H1 (cell line): ENCODE measurements at regions not wholly inside any gene's neighbourhood (a gene's known extent, or its start where the extent isn't known, plus 50 kb on each side); places are given as distances from the start of the nearest gene placed in this dataset.

Experiments
- CTCF ChIA-PET: fragments of 300-600 bp; sonication (Branson Sonifier 250); formaldehyde crosslinking; loops from one replicate; lab custom pipeline; 2021; ENCODE audit not compliant: partially characterized antibody; lab: Charles Lee
- POLR2A ChIA-PET: fragments of 300-600 bp; sonication (Branson Sonifier 250); formaldehyde crosslinking; loops from one replicate; lab custom pipeline; 2021; ENCODE audit warnings: inconsistent platforms; ENCODE audit not compliant: partially characterized antibody; lab: Charles Lee
- DNase-seq, 2 experiments: peaks; one replicate each; pipeline versions ENCODE4 v3.0.0 to v3.0.0-alpha.2; 2010 to 2022; ENCODE audit warnings: low spot score in 2 of 2, low read depth in 1 of 2, mixed read lengths in 1 of 2
- FAIRE-seq: peaks from 2 replicates; lab custom pipeline; 2011; peaks lifted over from hg19 to GRCh38; lab: Jason Lieb, UNC
- H2AFZ ChIP-seq: 2 replicates; pipeline ENCODE4 v1.8.1; 2012; ENCODE audit warnings: low read length, inconsistent platforms
- H2AK5ac ChIP-seq: 2 replicates; pipeline ENCODE4 v1.6.1; 2013; ENCODE audit warnings: low read depth, low read length
- H2BK120ac ChIP-seq: replicated peaks from 2 replicates; pipeline ENCODE3; 2013; ENCODE audit warnings: low read depth, low read length, inconsistent platforms
- H2BK12ac ChIP-seq: 2 replicates; pipeline ENCODE4 v1.6.1; 2013; ENCODE audit warnings: low read depth, low read length
- H2BK15ac ChIP-seq: 2 replicates; pipeline ENCODE4 v1.6.1; 2013; ENCODE audit warnings: low read length
- H2BK20ac ChIP-seq: 2 replicates; pipeline ENCODE4 v1.6.1; 2013; ENCODE audit warnings: low read length
- H2BK5ac ChIP-seq: 2 replicates; pipeline ENCODE4 v1.6.1; 2013; ENCODE audit warnings: low read depth, low read length
- H3K14ac ChIP-seq: 2 replicates; pipeline ENCODE4 v1.6.1; 2013; ENCODE audit warnings: inconsistent platforms; ENCODE audit not compliant: insufficient read length
- H3K18ac ChIP-seq: 2 replicates; pipeline ENCODE4 v1.6.1; 2013; ENCODE audit warnings: low read length; ENCODE audit errors: extremely low read depth
- H3K23ac ChIP-seq: 2 replicates; pipeline ENCODE4 v1.6.1; 2013; ENCODE audit warnings: inconsistent platforms; ENCODE audit not compliant: insufficient read length
- H3K23me2 ChIP-seq: 2 replicates; pipeline ENCODE4 v1.6.1; 2013; ENCODE audit warnings: low read depth, low read length
- H3K27ac ChIP-seq: 2 replicates; pipeline ENCODE4 v1.6.1; 2011; ENCODE audit warnings: low read depth, low read length, inconsistent platforms
- H3K27me3 ChIP-seq, 4 experiments: replicated peaks in 1 of 4; 1 replicate in 1 of 4; 2 replicates in 3 of 4; pipeline versions ENCODE4 v1.6.1 to v1.8.1; 2011 to 2013; ENCODE audit warnings: low read length in 3 of 4, mild to moderate bottlenecking in 3 of 4, inconsistent platforms in 2 of 4, mixed read lengths in 2 of 4, moderate library complexity in 1 of 4; ENCODE audit not compliant: control insufficient read depth in 3 of 4, insufficient read depth in 3 of 4; ENCODE audit errors: extremely low read depth in 1 of 4
- H3K36me3 ChIP-seq, 4 experiments: 2 replicates each; pipeline versions ENCODE4 v1.6.1 to v1.8.1; 2011 to 2013; ENCODE audit warnings: mild to moderate bottlenecking in 4 of 4, low read length in 3 of 4, moderate library complexity in 2 of 4, control low read depth in 1 of 4, inconsistent platforms in 1 of 4; ENCODE audit not compliant: insufficient read depth in 4 of 4, control insufficient read depth in 2 of 4
- H3K4ac ChIP-seq: replicated peaks from 2 replicates; pipeline ENCODE3; 2013; ENCODE audit warnings: low read length, low read depth, mixed read lengths, inconsistent platforms; ENCODE audit not compliant: insufficient read length
- H3K4me1 ChIP-seq, 4 experiments: replicated peaks in 1 of 4; 1 replicate in 1 of 4; 2 replicates in 3 of 4; pipeline versions ENCODE4 v1.6.1 to v1.8.1; 2011 to 2013; ENCODE audit warnings: low read length in 3 of 4, inconsistent platforms in 2 of 4, mixed read lengths in 1 of 4; ENCODE audit not compliant: insufficient read depth in 4 of 4, control insufficient read depth in 3 of 4
- H3K4me2 ChIP-seq, 2 experiments: 2 replicates each; pipeline versions ENCODE4 v1.6.1 to v1.8.1; 2011 to 2013; ENCODE audit warnings: low read depth in 2 of 2, low read length in 2 of 2, control low read depth in 1 of 2, inconsistent platforms in 1 of 2, mild to moderate bottlenecking in 1 of 2; ENCODE audit not compliant: insufficient read depth in 1 of 2
- H3K4me3 ChIP-seq, 4 experiments: fragments of 200-600, 300-600 bp in 1 of 4; sonication (generic), shearing (Covaris generic), sonication (Bioruptor Twin) in 1 of 4; 2 replicates each; pipeline versions ENCODE4 v1.5.1 to v1.8.1; 2011 to 2016; ENCODE audit warnings: low read length in 4 of 4, low read depth in 3 of 4, control low read depth in 2 of 4, inconsistent platforms in 2 of 4, mild to moderate bottlenecking in 2 of 4, mixed read lengths in 1 of 4, moderate library complexity in 1 of 4; ENCODE audit not compliant: insufficient read depth in 2 of 4; ENCODE audit errors: extremely low read depth in 1 of 4
- H3K56ac ChIP-seq: replicated peaks from 2 replicates; pipeline ENCODE3; 2013; ENCODE audit warnings: low read depth, mild to moderate bottlenecking, mixed read lengths, low read length, inconsistent platforms; ENCODE audit not compliant: insufficient read length
- H3K79me1 ChIP-seq: 2 replicates; pipeline ENCODE4 v1.6.1; 2013; ENCODE audit warnings: low read depth, low read length, control low read depth
- H3K79me2 ChIP-seq, 2 experiments: 2 replicates each; pipeline versions ENCODE4 v1.6.1 to v1.8.1; 2012 to 2013; ENCODE audit warnings: low read length in 2 of 2, mild to moderate bottlenecking in 2 of 2, inconsistent platforms in 1 of 2; ENCODE audit not compliant: insufficient read depth in 2 of 2, control insufficient read depth in 1 of 2
- H3K9ac ChIP-seq, 4 experiments: replicated peaks in 1 of 4; 1 replicate in 1 of 4; 2 replicates in 3 of 4; pipeline versions ENCODE4 v1.6.1 to v1.8.1; 2011 to 2013; ENCODE audit warnings: low read depth in 3 of 4, low read length in 3 of 4, control low read depth in 2 of 4, mild to moderate bottlenecking in 2 of 4, moderate library complexity in 2 of 4, inconsistent platforms in 1 of 4; ENCODE audit errors: extremely low read depth in 1 of 4
- H3K9me3 ChIP-seq, 2 experiments: 2 replicates each; pipeline versions ENCODE4 v1.6.1 to v1.8.1; 2012 to 2013; ENCODE audit warnings: mild to moderate bottlenecking in 2 of 2, moderate library complexity in 2 of 2, control low read depth in 1 of 2, inconsistent platforms in 1 of 2, low read depth in 1 of 2, low read length in 1 of 2, mixed read lengths in 1 of 2; ENCODE audit not compliant: insufficient read depth in 2 of 2
- H4K20me1 ChIP-seq, 2 experiments: replicated peaks in 1 of 2; 2 replicates each; pipeline versions ENCODE3 to v1.8.1; 2011 to 2013; ENCODE audit warnings: inconsistent platforms in 2 of 2, low read length in 2 of 2, mild to moderate bottlenecking in 1 of 2; ENCODE audit not compliant: insufficient read depth in 2 of 2, control insufficient read depth in 1 of 2
- H4K5ac ChIP-seq: 2 replicates; pipeline ENCODE4 v1.6.1; 2013; ENCODE audit warnings: low read length, low read depth, mixed read lengths, inconsistent platforms; ENCODE audit not compliant: insufficient read length
- H4K8ac ChIP-seq: 2 replicates; pipeline ENCODE4 v1.8.0; 2013; ENCODE audit warnings: mild to moderate bottlenecking, moderate library complexity, low read length, inconsistent platforms; ENCODE audit not compliant: insufficient read depth; ENCODE audit errors: extremely low read depth
- H4K91ac ChIP-seq: replicated peaks from 2 replicates; pipeline ENCODE3; 2013; ENCODE audit warnings: low read length, mixed read lengths, inconsistent platforms; ENCODE audit not compliant: insufficient read length
- BCL11A ChIP-seq, 2 experiments: IDR thresholded peaks; one replicate each; pipeline ENCODE4 v1.6.1; 2011; ENCODE audit warnings: low read depth in 2 of 2, low read length in 2 of 2, mild to moderate bottlenecking in 2 of 2
- EP300 ChIP-seq, 2 experiments: IDR thresholded peaks; 1 replicate in 1 of 2; 2 replicates in 1 of 2; pipeline ENCODE4 v1.6.1; 2011 to 2012; ENCODE audit warnings: low read depth in 2 of 2, low read length in 2 of 2, mild to moderate bottlenecking in 2 of 2, borderline replicate concordance in 1 of 2, inconsistent platforms in 1 of 2, moderate library complexity in 1 of 2
- KDM5A ChIP-seq: fragments of 200-600 bp; IDR thresholded peaks from 2 replicates; pipeline ENCODE4 v1.7.1; 2012; ENCODE audit warnings: mild to moderate bottlenecking, low read length, inconsistent platforms, mixed read lengths
- RNF2 ChIP-seq: fragments of 200-900, 300-1000 bp; sonication (generic); IDR thresholded peaks from 2 replicates; pipeline ENCODE4 v1.7.1; 2016; ENCODE audit warnings: borderline replicate concordance, low read depth, mild to moderate bottlenecking, antibody characterized with exemption, low read length; ENCODE audit not compliant: poor library complexity, severe bottlenecking; ENCODE audit errors: missing control alignments
- TAF1 ChIP-seq: IDR thresholded peaks from 2 replicates; pipeline ENCODE4 v1.6.1; 2011; ENCODE audit warnings: mild to moderate bottlenecking, low read depth, low read length
- YY1 ChIP-seq: IDR thresholded peaks from 2 replicates; pipeline ENCODE4 v1.6.1; 2011; ENCODE audit warnings: low read depth, mild to moderate bottlenecking, low read length
- WGBS, 2 experiments: shearing (Covaris generic) in 1 of 2; methylation state at CpG; one replicate each; pipeline versions ENCODE4 v1.1.6 to v1.1.7; 2013 to 2015; ENCODE audit warnings: low lambda C conversion rate in 2 of 2, mixed read lengths in 2 of 2, inconsistent platforms in 1 of 2, low coverage in 1 of 2, missing lambda C conversion rate in 1 of 2; ENCODE audit not compliant: insufficient replicate concordance in 2 of 2, insufficient coverage in 1 of 2, insufficient read length in 1 of 2; ENCODE audit errors: extremely low coverage in 1 of 2, missing lambda C conversion rate in 1 of 2; 5-methylcytosine and 5-hydroxymethylcytosine counted together

- Histone ChIP-seq H2AFZ (no peak overlapping the region), H2BK120ac (no peak overlapping the region), H3K14ac (no peak overlapping the region), H3K4ac (no peak overlapping the region), H3K56ac (no peak overlapping the region), H2BK15ac (no peak overlapping the region), H3K4me2 (no peak overlapping the region), H3K27me3 (no peaks in the 10 kb centered on the region), H2BK5ac (no peak overlapping the region), H3K79me1 (no peaks in the 10 kb centered on the region), H3K27ac (no peak overlapping the region), H4K20me1 (peaks cover 0 to 1% of the 10 kb centered on the region in 2 experiments), H2BK12ac (no peak overlapping the region), H2AK5ac (no peak overlapping the region), H3K23ac (no peak overlapping the region), H4K5ac (no peak overlapping the region), H3K4me3 (no peak overlapping the region), H3K79me2 (no peaks in the 10 kb centered on the region), H3K4me1 (no peaks in the 10 kb centered on the region), H3K18ac (no peak overlapping the region), H4K8ac (no peak overlapping the region), H2BK20ac (no peak overlapping the region), H3K23me2 (no peaks in the 10 kb centered on the region), H3K36me3 (no peaks in the 10 kb centered on the region), H3K9ac (no peak overlapping the region), H4K91ac (no peak overlapping the region), H3K9me3 (no peaks in the 10 kb centered on the region)
- no peak for TF ChIP-seq KDM5A
- TF ChIP-seq TAF1: no peak
- no peak for TF ChIP-seq BCL11A (IDR thresholded peaks at IDR 0.05; ENCODE audit: low read depth in 2 of 2, low read length in 2 of 2)
- no peak for TF ChIP-seq RNF2
- TF ChIP-seq EP300 (IDR thresholded peaks at IDR 0.05; ENCODE audit: borderline replicate concordance in 1 of 2, low read depth in 2 of 2, low read length in 2 of 2): no peak
- TF ChIP-seq YY1: no peak
- no peak for DNase-seq
- ChIA-PET POLR2A (no interaction called here), CTCF (no interaction called here)
- WGBS, 2 experiments: 91% methylated on average over 2 of the region's 2 CpGs; no CpG with 5 or more reads in 1 of the 2 experiments
- FAIRE-seq: no peak
Measured at GRCh38 chr2:220123751-220124150, 496.3 kb downstream of the SLC4A3 start.
